Suprapubic skin (tissue), 4 donors: ENCODE measurements at regions not wholly inside any gene's neighbourhood (a gene's known extent, or its start where the extent isn't known, plus 50 kb on each side); places are given as distances from the start of the nearest gene placed in this dataset.

Experiments
- DNase-seq, 2 donors: peaks; one replicate each; pipeline ENCODE4 v3.0.0-alpha.2; 2019; ENCODE audit warnings: low spot score in 2 of 2
- H3K27ac ChIP-seq: fragments of 200-600 bp; sonication (generic); one replicate; pipeline ENCODE4 v1.5.1; 2019
- H3K27me3 ChIP-seq: fragments of 200-600 bp; sonication (generic); one replicate; pipeline ENCODE4 v1.5.1; 2019
- H3K36me3 ChIP-seq: fragments of 200-600 bp; sonication (generic); one replicate; pipeline ENCODE4 v1.5.1; 2019
- H3K4me1 ChIP-seq: fragments of 200-600 bp; sonication (generic); one replicate; pipeline ENCODE4 v1.5.1; 2019
- H3K4me3 ChIP-seq: fragments of 200-600 bp; sonication (generic); one replicate; pipeline ENCODE4 v1.5.1; 2019; ENCODE audit warnings: mild to moderate bottlenecking
- H3K9me3 ChIP-seq: fragments of 200-600 bp; sonication (generic); one replicate; pipeline ENCODE4 v1.5.1; 2019
- CTCF ChIP-seq, 2 donors: fragments of 200-600 bp in 1 of 2; fragments of 450-650 bp in 1 of 2; sonication (generic) in 1 of 2; IDR thresholded peaks; one replicate each; pipeline ENCODE4 v1.5.1; 2016 to 2019; ENCODE audit warnings: antibody characterized with exemption in 2 of 2, mild to moderate bottlenecking in 1 of 2, moderate library complexity in 1 of 2
- EP300 ChIP-seq: sonication (generic); formaldehyde crosslinking; IDR thresholded peaks from one replicate; pipeline ENCODE4 v1.6.1; 2017; ENCODE audit warnings: antibody characterized with exemption
- POLR2A ChIP-seq, 2 donors: fragments of 450-650 bp; IDR thresholded peaks; one replicate each; pipeline ENCODE4 v1.6.1; 2017; ENCODE audit warnings: antibody characterized with exemption in 2 of 2, mild to moderate bottlenecking in 2 of 2, moderate library complexity in 2 of 2
- POLR2AphosphoS5 ChIP-seq, 3 donors: sonication (generic); formaldehyde crosslinking; IDR thresholded peaks; one replicate each; pipeline ENCODE4 v1.6.1; 2017; ENCODE audit warnings: antibody characterized with exemption in 3 of 3
- WGBS: methylation state at CpG from one replicate; pipeline ENCODE4 v1.1.5; 2018; 5-methylcytosine and 5-hydroxymethylcytosine counted together

DNA sequence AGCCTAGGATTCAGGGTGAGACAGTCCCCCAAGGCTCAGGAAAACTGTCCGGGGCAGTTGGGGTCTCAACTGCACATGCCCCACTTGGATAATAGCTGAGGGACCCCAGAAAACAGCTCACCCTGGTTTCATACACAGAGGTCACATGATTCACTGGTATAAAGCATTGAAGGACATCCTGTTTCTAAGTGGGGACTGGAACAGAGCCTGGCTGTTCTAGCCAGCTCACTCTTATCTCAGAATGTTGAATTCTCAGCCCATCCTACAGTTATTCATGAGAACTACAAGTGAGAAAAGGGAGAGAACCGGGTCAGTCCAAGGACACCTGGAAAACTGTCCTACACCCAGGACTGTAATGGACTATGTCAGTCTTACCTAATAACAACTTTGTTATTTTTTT is 170.9 kb downstream of the FGF1 start:
- Histone ChIP-seq H3K4me3 (no peak overlapping the region), H3K27ac (no peak overlapping the region), H3K9me3 (no peaks in the 10 kb centered on the region), H3K36me3 (no peaks in the 10 kb centered on the region), H3K4me1 (peaks cover 8% of the 10 kb centered on the region), H3K27me3 (no peaks in the 10 kb centered on the region)
- TF ChIP-seq POLR2A (IDR thresholded peaks at IDR 0.05) (no peak), POLR2AphosphoS5 (IDR thresholded peaks at IDR 0.05) (no peak), CTCF (IDR thresholded peaks at IDR 0.05) (no peak)
- WGBS = 89% methylated on average over 2 of the region's 2 CpGs
- no peak for DNase-seq

- H3K4me1 ChIP-seq = peaks cover 8% of the 10 kb centered on the region
- no peaks in the 10 kb centered on the region for H3K9me3 ChIP-seq
- 85% methylated on average over 3 of the region's 3 CpGs for WGBS
- no peaks in the 10 kb centered on the region for H3K27me3 ChIP-seq
- TF ChIP-seq POLR2A (IDR thresholded peaks at IDR 0.05) = no peak
- TF ChIP-seq POLR2AphosphoS5 (IDR thresholded peaks at IDR 0.05) = no peak
- no peak for TF ChIP-seq EP300
- TF ChIP-seq CTCF (IDR thresholded peaks at IDR 0.05) = no peak
- no peak for DNase-seq
- H3K4me3 ChIP-seq = no peak overlapping the region
- H3K36me3 ChIP-seq = no peaks in the 10 kb centered on the region
- H3K27ac ChIP-seq = no peak overlapping the region
These were observed 171.7 kb downstream of the FGF1 start for GRCh38 chr5:142514196-142514595.

GRCh38 chr5:142512043-142513042 is 173.5 kb downstream of the FGF1 start:
- no peak for DNase-seq
- no peak overlapping the region for H3K27ac ChIP-seq
- H3K4me3 ChIP-seq = no peak overlapping the region
- H3K4me1 ChIP-seq = peaks cover 18% of the 10 kb centered on the region
- H3K36me3 ChIP-seq = no peaks in the 10 kb centered on the region
- no peaks in the 10 kb centered on the region for H3K27me3 ChIP-seq
- 77% methylated on average over 16 of the region's 16 CpGs for WGBS
- TF ChIP-seq EP300 (no peak), POLR2AphosphoS5 (IDR thresholded peaks at IDR 0.05) (no peak), CTCF (IDR thresholded peaks at IDR 0.05) (no peak), POLR2A (IDR thresholded peaks at IDR 0.05) (no peak)
- H3K9me3 ChIP-seq = no peaks in the 10 kb centered on the region

- 96% methylated on average over 2 of the region's 2 CpGs for WGBS
- no peak overlapping the region for H3K4me3 ChIP-seq
These were observed 174.5 kb downstream of the FGF1 start for GRCh38 chr5:142511358-142511757.

More at GRCh38 chr5:142511358-142511757, 174.5 kb downstream of the FGF1 start:
- Histone ChIP-seq H3K36me3 (no peaks in the 10 kb centered on the region), H3K9me3 (no peaks in the 10 kb centered on the region), H3K4me1 (peaks cover 23% of the 10 kb centered on the region), H3K27me3 (no peaks in the 10 kb centered on the region), H3K27ac (no peak overlapping the region)
- TF ChIP-seq EP300 (no peak), CTCF (IDR thresholded peaks at IDR 0.05) (no peak), POLR2A (IDR thresholded peaks at IDR 0.05) (no peak), POLR2AphosphoS5 (IDR thresholded peaks at IDR 0.05) (no peak)
- no peak for DNase-seq
